Small intestine (tissue), 7 donors: ENCODE measurements at regions not wholly inside any gene's neighbourhood (a gene's known extent, or its start where the extent isn't known, plus 50 kb on each side); places are given as distances from the start of the nearest gene placed in this dataset.

Experiments
- DNase-seq, 2 donors: peaks; one replicate each; pipeline versions ENCODE4 v3.0.0 to v3.0.0-alpha.2; 2013
- FAIRE-seq: peaks from 2 replicates; lab custom pipeline; 2012; peaks lifted over from hg19 to GRCh38; lab: Jason Lieb, UNC
- H3K27ac ChIP-seq, 3 donors: one replicate each; pipeline ENCODE4 v1.5.1; 2013; ENCODE audit warnings: low read length in 2 of 3, mild to moderate bottlenecking in 2 of 3, control low read depth in 1 of 3, inconsistent platforms in 1 of 3, low read depth in 1 of 3, moderate library complexity in 1 of 3
- H3K27me3 ChIP-seq, 3 donors: one replicate each; pipeline ENCODE4 v1.6.1; 2013; ENCODE audit warnings: low read length in 3 of 3, inconsistent platforms in 1 of 3; ENCODE audit not compliant: control insufficient read depth in 3 of 3, insufficient read depth in 3 of 3
- H3K36me3 ChIP-seq, 3 donors: one replicate each; pipeline ENCODE4 v1.6.1; 2013; ENCODE audit warnings: low read length in 3 of 3, inconsistent platforms in 1 of 3, low read depth in 1 of 3, mild to moderate bottlenecking in 1 of 3, moderate library complexity in 1 of 3; ENCODE audit not compliant: control insufficient read depth in 3 of 3, insufficient read depth in 2 of 3
- H3K4me1 ChIP-seq, 3 donors: one replicate each; pipeline ENCODE4 v1.6.1; 2013; ENCODE audit warnings: low read length in 2 of 3, inconsistent platforms in 1 of 3, low read depth in 1 of 3, mild to moderate bottlenecking in 1 of 3, moderate library complexity in 1 of 3; ENCODE audit not compliant: control insufficient read depth in 3 of 3, insufficient read depth in 2 of 3
- H3K4me3 ChIP-seq, 3 donors: one replicate each; pipeline ENCODE4 v1.5.1; 2013; ENCODE audit warnings: low read length in 3 of 3, control low read depth in 1 of 3, inconsistent platforms in 1 of 3, low read depth in 1 of 3, mild to moderate bottlenecking in 1 of 3, moderate library complexity in 1 of 3
- H3K9me3 ChIP-seq, 2 donors: one replicate each; pipeline ENCODE4 v1.6.1; 2013; ENCODE audit warnings: low read depth in 1 of 2, low read length in 1 of 2; ENCODE audit not compliant: control insufficient read depth in 2 of 2, insufficient read depth in 1 of 2
- WGBS, 3 donors: extraction: QIAGEN DNeasy Blood & Tissue Kit; methylation state at CpG; one replicate each; pipeline ENCODE4 v1.1.7; 2013; 5-methylcytosine and 5-hydroxymethylcytosine counted together
- donor health status: healthy with polysubstance abuse.
- donor health status: control.
- donor health status: control.
- donor health status: Bipolar disorder and iron deficiency.
- donor health status: healthy.

- WGBS, 3 donors = 85% methylated on average over 16 of the region's 16 CpGs
Measured at GRCh38 chr5:2696156-2696807, 55.2 kb downstream of the IRX2 start.

GRCh38 chr5:2695200-2695891 lies 56.1 kb downstream of the IRX2 start:
- Histone ChIP-seq H3K4me3 (no peak overlapping the region), H3K4me1 (no peaks in the 10 kb centered on the region), H3K27me3 (no peaks in the 10 kb centered on the region), H3K27ac (no peak overlapping the region), H3K9me3 (peaks cover 0 to 3% of the 10 kb centered on the region in 2 donors), H3K36me3 (no peaks in the 10 kb centered on the region)
- FAIRE-seq (no peak), DNase-seq (no peak)
- 64 to 70% (median 68%) methylated on average over 8 of the region's 8 CpGs for WGBS, 3 donors

More at GRCh38 chr5:2696156-2696807, 55.2 kb downstream of the IRX2 start:
- FAIRE-seq (no peak), DNase-seq (no peak)
- H3K36me3 ChIP-seq = no peaks in the 10 kb centered on the region
- no peaks in the 10 kb centered on the region for H3K27me3 ChIP-seq
- no peak overlapping the region for H3K4me3 ChIP-seq
- no peak overlapping the region for H3K27ac ChIP-seq
- H3K9me3 ChIP-seq = peaks cover 0 to 3% of the 10 kb centered on the region in 2 donors
- H3K4me1 ChIP-seq = no peaks in the 10 kb centered on the region

GRCh38 chr5:2691530-2691929 lies 59.9 kb downstream of the IRX2 start:
- Histone ChIP-seq H3K27me3 (no peaks in the 10 kb centered on the region), H3K9me3 (peaks cover 0 to 3% of the 10 kb centered on the region in 2 donors), H3K27ac (no peak overlapping the region), H3K4me3 (no peak overlapping the region), H3K36me3 (no peaks in the 10 kb centered on the region), H3K4me1 (no peaks in the 10 kb centered on the region)
- DNase-seq = no peak
- FAIRE-seq = no peak
- 38 to 60% (median 41%) methylated on average over 1 of the region's 1 CpG for WGBS, 3 donors

GRCh38 chr5:2690293-2690692 lies 61.2 kb downstream of the IRX2 start:
- H3K4me1 ChIP-seq = no peaks in the 10 kb centered on the region
- H3K27me3 ChIP-seq = no peaks in the 10 kb centered on the region
- no peak overlapping the region for H3K27ac ChIP-seq
- no peak overlapping the region for H3K4me3 ChIP-seq
- WGBS, 3 donors = 70 to 79% (median 76%) methylated on average over 6 of the region's 6 CpGs
- DNase-seq = no peak
- peaks cover 0 to 2% of the 10 kb centered on the region in 2 donors for H3K9me3 ChIP-seq
- no peaks in the 10 kb centered on the region for H3K36me3 ChIP-seq
- no peak for FAIRE-seq

- 82 to 85% (median 84%) methylated on average over 5 of the region's 5 CpGs for WGBS, 3 donors
- Histone ChIP-seq H3K4me3 (no peak overlapping the region), H3K4me1 (no peaks in the 10 kb centered on the region), H3K27ac (no peak overlapping the region), H3K36me3 (no peaks in the 10 kb centered on the region), H3K27me3 (no peaks in the 10 kb centered on the region), H3K9me3 (no peaks in the 10 kb centered on the region)
- FAIRE-seq (no peak), DNase-seq (no peak)
Measured at GRCh38 chr5:2688586-2688985, 62.9 kb downstream of the IRX2 start.

- no peaks in the 10 kb centered on the region for H3K36me3 ChIP-seq
- no peaks in the 10 kb centered on the region for H3K4me1 ChIP-seq
- no peak overlapping the region for H3K27ac ChIP-seq
- WGBS, 3 donors = 77 to 83% (median 80%) methylated on average over 7 of the region's 7 CpGs
- FAIRE-seq (no peak), DNase-seq (no peak)
- no peaks in the 10 kb centered on the region for H3K9me3 ChIP-seq
- no peaks in the 10 kb centered on the region for H3K27me3 ChIP-seq
- no peak overlapping the region for H3K4me3 ChIP-seq
Measured at GRCh38 chr5:2687746-2688145, 63.7 kb downstream of the IRX2 start.

GRCh38 chr5:2686321-2687124 lies 65.0 kb downstream of the IRX2 start:
- DNase-seq (no peak), FAIRE-seq (no peak)
- Histone ChIP-seq H3K36me3 (no peaks in the 10 kb centered on the region), H3K27me3 (no peaks in the 10 kb centered on the region), H3K9me3 (no peaks in the 10 kb centered on the region), H3K4me3 (no peak overlapping the region), H3K27ac (no peak overlapping the region), H3K4me1 (no peaks in the 10 kb centered on the region)
- WGBS, 3 donors = 61 to 64% (median 62%) methylated on average over 28 of the region's 28 CpGs

GRCh38 chr5:2685651-2686272 lies 65.7 kb downstream of the IRX2 start:
- H3K4me1 ChIP-seq = no peaks in the 10 kb centered on the region
- H3K27me3 ChIP-seq = no peaks in the 10 kb centered on the region
- DNase-seq (no peak), FAIRE-seq (no peak)
- H3K4me3 ChIP-seq = no peak overlapping the region
- no peaks in the 10 kb centered on the region for H3K9me3 ChIP-seq
- H3K36me3 ChIP-seq = no peaks in the 10 kb centered on the region
- no peak overlapping the region for H3K27ac ChIP-seq
- WGBS, 3 donors = 30 to 57% (median 50%) methylated on average over 4 of the region's 4 CpGs
